ENCODE measurements at regions not wholly inside any gene's neighbourhood (a gene's known extent, or its start where the extent isn't known, plus 50 kb on each side); places are given as distances from the start of the nearest gene placed in this dataset.
"Not testable (repeated sequence)": the region's sequence is repeated elsewhere in the genome, so short reads cannot be mapped to it uniquely, and the experiment has no call there.

- no peak for DNase-seq
Observed at GRCh38 chrX:89034679-89035078, 287.7 kb downstream of the CPXCR1 start.

- no peak for DNase-seq
Observed at GRCh38 chrX:89053223-89053622, 306.2 kb downstream of the CPXCR1 start.

- not testable (repeated sequence) for DNase-seq
Observed at GRCh38 chrX:89099587-89099986, 352.6 kb downstream of the CPXCR1 start.

GRCh38 chrX:89124985-89125384 lies 378.0 kb downstream of the CPXCR1 start:
- DNase-seq: no peak

All from central memory CD4-positive, alpha-beta T cell (primary cell).